ENCODE measurements at regions not wholly inside any gene's neighbourhood (a gene's known extent, or its start where the extent isn't known, plus 50 kb on each side); places are given as distances from the start of the nearest gene placed in this dataset.

- no peak for TF ChIP-seq CTCF (IDR thresholded peaks at IDR 0.05)
- no peak for TF ChIP-seq POLR2A (IDR thresholded peaks at IDR 0.05)
- no peak for DNase-seq (ENCODE audit: low spot score in 2 of 2)
- WGBS, 2 donors, result 80 to 90% methylated on average over 9 to 11 of the region's 11 CpGs
- no peak overlapping the region for H3K4me3 ChIP-seq (ENCODE audit: low read depth, poor library complexity, severe bottlenecking)
- intact Hi-C loops (cut with DNase I; ENCODE audit: low total_unique reads), result no loop called here
These were observed 357.2 kb downstream of the SH2D4B start for GRCh38 chr10:80894797-80895467.

GRCh38 chr10:80896076-80896475 lies 358.4 kb downstream of the SH2D4B start:
- WGBS, 2 donors, result 39 to 40% methylated on average over 5 of the region's 5 CpGs
- TF ChIP-seq CTCF (IDR thresholded peaks at IDR 0.05), result no peak
- no peak for TF ChIP-seq POLR2A (IDR thresholded peaks at IDR 0.05)
- no peak overlapping the region for H3K4me3 ChIP-seq (ENCODE audit: low read depth, poor library complexity, severe bottlenecking)
- intact Hi-C loops (cut with DNase I; ENCODE audit: low total_unique reads), result no loop called here
- no peak for DNase-seq (ENCODE audit: low spot score in 2 of 2)

- 62 to 68% methylated on average over 7 of the region's 7 CpGs for whole genome bisulfite sequencing, 2 donors
- TF ChIP-seq POLR2A (IDR thresholded peaks at IDR 0.05) (no peak), CTCF (IDR thresholded peaks at IDR 0.05) (no peak)
- no peak overlapping the region for H3K4me3 ChIP-seq (ENCODE audit: low read depth, poor library complexity, severe bottlenecking)
- intact Hi-C loops (cut with DNase I; ENCODE audit: low total_unique reads), result no loop called here
- no peak for DNase-seq (ENCODE audit: low spot score in 2 of 2)
These were observed 359.3 kb downstream of the SH2D4B start for GRCh38 chr10:80896959-80897358.

GRCh38 chr10:80900661-80901060 lies 363.0 kb downstream of the SH2D4B start:
- intact Hi-C loops (cut with DNase I; ENCODE audit: low total_unique reads), result no loop called here
- TF ChIP-seq POLR2A (IDR thresholded peaks at IDR 0.05) (no peak), CTCF (IDR thresholded peaks at IDR 0.05) (no peak)
- H3K4me3 ChIP-seq (ENCODE audit: low read depth, poor library complexity, severe bottlenecking), result no peak overlapping the region
- DNase-seq (ENCODE audit: low spot score in 2 of 2), result no peak
- WGBS, 2 donors, result 50 to 91% methylated on average over 1 of the region's 1 CpG

GRCh38 chr10:80908611-80909010 lies 370.9 kb downstream of the SH2D4B start:
- no peak overlapping the region for H3K4me3 ChIP-seq (ENCODE audit: low read depth, poor library complexity, severe bottlenecking)
- WGBS, 2 donors, result 46 to 70% methylated on average over 6 of the region's 6 CpGs
- TF ChIP-seq POLR2A (IDR thresholded peaks at IDR 0.05), result no peak
- TF ChIP-seq CTCF (IDR thresholded peaks at IDR 0.05), result no peak

GRCh38 chr10:80909254-80909653 lies 371.6 kb downstream of the SH2D4B start:
- no peak overlapping the region for H3K4me3 ChIP-seq (ENCODE audit: low read depth, poor library complexity, severe bottlenecking)
- no peak for DNase-seq (ENCODE audit: low spot score in 2 of 2)
- intact Hi-C loops (cut with DNase I; ENCODE audit: low total_unique reads), result no loop called here
- WGBS, 2 donors, result 60 to 74% methylated on average over 5 of the region's 5 CpGs
- TF ChIP-seq POLR2A (IDR thresholded peaks at IDR 0.05) (no peak), CTCF (IDR thresholded peaks at IDR 0.05) (no peak)

More at GRCh38 chr10:80908611-80909010, 370.9 kb downstream of the SH2D4B start:
- DNase-seq (ENCODE audit: low spot score in 2 of 2), result no peak
- intact Hi-C loops (cut with DNase I; ENCODE audit: low total_unique reads), result no loop called here

Measured in lower leg skin (tissue), 4 donors.